GM12874 (cell line): ENCODE measurements at regions not wholly inside any gene's neighbourhood (a gene's known extent, or its start where the extent isn't known, plus 50 kb on each side); places are given as distances from the start of the nearest gene placed in this dataset.

ENCODE experiments used
- CTCF ChIP-seq: IDR thresholded peaks from 2 replicates; pipeline ENCODE4 v1.5.1; 2011; ENCODE audit warnings: low read depth, mild to moderate bottlenecking, control low read depth, low read length, moderate library complexity; ENCODE audit not compliant: insufficient read depth

GRCh38 chr4:27168783-27169182, 308.1 kb downstream of the STIM2 start:
- no peak for TF ChIP-seq CTCF

GRCh38 chr4:27173280-27173679, 312.6 kb downstream of the STIM2 start:
- no peak for TF ChIP-seq CTCF

- TF ChIP-seq CTCF: no peak
These were observed 315.8 kb downstream of the STIM2 start for GRCh38 chr4:27176400-27176799.

- TF ChIP-seq CTCF: no peak
These were observed 316.2 kb downstream of the STIM2 start for GRCh38 chr4:27176881-27177280.

- no peak for TF ChIP-seq CTCF
These were observed 317.4 kb downstream of the STIM2 start for GRCh38 chr4:27178061-27178460.

- TF ChIP-seq CTCF: no peak
These were observed 321.1 kb downstream of the STIM2 start for GRCh38 chr4:27181693-27182092.

GRCh38 chr4:27182211-27182610, 321.6 kb downstream of the STIM2 start:
- no peak for TF ChIP-seq CTCF
